ENCODE measurements at regions not wholly inside any gene's neighbourhood (a gene's known extent, or its start where the extent isn't known, plus 50 kb on each side); places are given as distances from the start of the nearest gene placed in this dataset.

DNA sequence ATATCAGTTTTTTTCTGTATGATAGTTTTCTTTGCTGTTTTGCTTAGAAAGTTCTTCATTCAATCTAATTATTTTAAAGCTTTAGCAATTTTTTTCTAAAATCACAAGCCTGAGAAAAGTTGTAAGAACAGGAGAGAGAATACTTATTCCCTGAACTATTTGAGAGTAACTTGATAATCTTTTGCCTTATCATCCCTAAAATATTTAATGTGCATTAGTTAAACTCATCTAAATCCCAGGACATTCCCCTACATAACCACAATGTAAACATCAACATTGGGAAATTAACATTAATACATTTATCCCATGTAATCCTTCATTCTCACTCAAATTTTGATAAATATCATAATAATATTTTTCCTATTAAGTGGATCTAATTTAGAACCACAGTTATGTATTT, 241.8 kb downstream of the CD109 start:
- in situ Hi-C loops (cut with HindIII; ENCODE audit: extremely low pct_ligation_motif_present, low pct_unique_long_range_greater_than_20kb) = no loop called here
- H3K9ac ChIP-seq (ENCODE audit: insufficient read depth, low read depth, low read length) = no peak overlapping the region
- no peak overlapping the region for H2AFZ ChIP-seq (ENCODE audit: low read length)
- no peak overlapping the region for H3K4me2 ChIP-seq (ENCODE audit: low read depth, low read length)
- H3K4me1 ChIP-seq (ENCODE audit: insufficient read depth, low read length) = no peaks in the 10 kb centered on the region
- ChIA-PET CTCF (ENCODE audit: low intra/inter-chr PET ratio, low total read pairs) (no interaction called here), POLR2A (no interaction called here)
- ATAC-seq (no peak), FAIRE-seq (no peak), DNase-seq (ENCODE audit: low spot score) (no peak)
- no peak overlapping the region for H3K4me3 ChIP-seq (replicated peaks in 1 of 3; ENCODE audit: insufficient read depth in 1 of 3, low read depth in 2 of 3, low read length in 3 of 3)
- H3K79me2 ChIP-seq (ENCODE audit: insufficient read depth, low read length) = no peaks in the 10 kb centered on the region
- no peaks in the 10 kb centered on the region for H3K36me3 ChIP-seq (replicated peaks in 1 of 2; ENCODE audit: control insufficient read depth in 1 of 2, insufficient read depth in 2 of 2, low read length in 2 of 2)
- TF ChIP-seq, protein P1, sequence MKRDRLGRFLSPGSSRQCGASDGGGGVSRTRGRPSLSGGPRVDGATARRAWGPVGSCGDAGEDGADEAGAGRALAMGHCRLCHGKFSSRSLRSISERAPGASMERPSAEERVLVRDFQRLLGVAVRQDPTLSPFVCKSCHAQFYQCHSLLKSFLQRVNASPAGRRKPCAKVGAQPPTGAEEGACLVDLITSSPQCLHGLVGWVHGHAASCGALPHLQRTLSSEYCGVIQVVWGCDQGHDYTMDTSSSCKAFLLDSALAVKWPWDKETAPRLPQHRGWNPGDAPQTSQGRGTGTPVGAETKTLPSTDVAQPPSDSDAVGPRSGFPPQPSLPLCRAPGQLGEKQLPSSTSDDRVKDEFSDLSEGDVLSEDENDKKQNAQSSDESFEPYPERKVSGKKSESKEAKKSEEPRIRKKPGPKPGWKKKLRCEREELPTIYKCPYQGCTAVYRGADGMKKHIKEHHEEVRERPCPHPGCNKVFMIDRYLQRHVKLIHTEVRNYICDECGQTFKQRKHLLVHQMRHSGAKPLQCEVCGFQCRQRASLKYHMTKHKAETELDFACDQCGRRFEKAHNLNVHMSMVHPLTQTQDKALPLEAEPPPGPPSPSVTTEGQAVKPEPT (CRISPR knock-in tag; IDR thresholded peaks at IDR 0.05; ENCODE audit: low read depth) = no peak
- TF ChIP-seq, protein P2, sequence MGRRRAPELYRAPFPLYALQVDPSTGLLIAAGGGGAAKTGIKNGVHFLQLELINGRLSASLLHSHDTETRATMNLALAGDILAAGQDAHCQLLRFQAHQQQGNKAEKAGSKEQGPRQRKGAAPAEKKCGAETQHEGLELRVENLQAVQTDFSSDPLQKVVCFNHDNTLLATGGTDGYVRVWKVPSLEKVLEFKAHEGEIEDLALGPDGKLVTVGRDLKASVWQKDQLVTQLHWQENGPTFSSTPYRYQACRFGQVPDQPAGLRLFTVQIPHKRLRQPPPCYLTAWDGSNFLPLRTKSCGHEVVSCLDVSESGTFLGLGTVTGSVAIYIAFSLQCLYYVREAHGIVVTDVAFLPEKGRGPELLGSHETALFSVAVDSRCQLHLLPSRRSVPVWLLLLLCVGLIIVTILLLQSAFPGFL (CRISPR knock-in tag; IDR thresholded peaks at IDR 0.05) = no peak
- H3K27ac ChIP-seq (ENCODE audit: extremely low read length, insufficient read depth, low read length) = no peak overlapping the region
- no peaks in the 10 kb centered on the region for H3K27me3 ChIP-seq (ENCODE audit: control insufficient read depth in 1 of 2, insufficient read depth in 2 of 2, low read length in 2 of 2)
- no peaks in the 10 kb centered on the region for H3K9me3 ChIP-seq (ENCODE audit: low read length)
- no peaks in the 10 kb centered on the region for H4K20me1 ChIP-seq (ENCODE audit: insufficient read depth, low read length)
- intact Hi-C loops (cut with micrococcal nuclease; ENCODE audit: unreplicated experiment) = no loop called here
- no TSS peak for BruUV-seq (replicated peaks)

DNA sequence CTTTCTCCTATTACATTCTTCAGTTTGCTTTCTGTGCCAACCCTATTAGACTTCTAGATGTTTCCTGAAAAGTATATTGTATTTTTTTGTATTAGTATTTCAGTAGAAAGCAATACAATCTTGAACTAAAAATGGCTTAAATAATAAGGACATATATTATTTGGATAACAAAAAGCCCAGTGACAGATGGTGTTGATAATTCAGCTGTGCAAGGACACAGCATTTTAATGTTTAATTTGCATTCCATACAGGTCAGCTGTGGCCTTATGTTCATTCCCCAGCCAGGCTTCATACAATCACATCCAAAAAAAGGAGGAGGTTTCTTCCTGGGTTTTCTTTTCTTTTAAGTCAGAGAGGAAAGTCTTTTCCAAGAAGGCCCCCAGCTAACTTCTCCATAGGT, 236.9 kb downstream of the CD109 start:
- FAIRE-seq = no peak
- POLR2A ChIA-PET = no interaction called here
- intact Hi-C loops (cut with micrococcal nuclease; ENCODE audit: unreplicated experiment) (no loop called here), in situ Hi-C loops (cut with HindIII; ENCODE audit: extremely low pct_ligation_motif_present, low pct_unique_long_range_greater_than_20kb) (no loop called here)
- Histone ChIP-seq H3K79me2 (ENCODE audit: insufficient read depth, low read length) (no peaks in the 10 kb centered on the region), H3K9ac (ENCODE audit: insufficient read depth, low read depth, low read length) (no peak overlapping the region), H3K4me3 (replicated peaks in 1 of 3; ENCODE audit: insufficient read depth in 1 of 3, low read depth in 2 of 3, low read length in 3 of 3) (no peak overlapping the region), H3K36me3 (replicated peaks in 1 of 2; ENCODE audit: control insufficient read depth in 1 of 2, insufficient read depth in 2 of 2, low read length in 2 of 2) (no peaks in the 10 kb centered on the region), H2AFZ (ENCODE audit: low read length) (no peak overlapping the region), H3K9me3 (ENCODE audit: low read length) (no peaks in the 10 kb centered on the region), H3K4me1 (ENCODE audit: insufficient read depth, low read length) (no peaks in the 10 kb centered on the region), H3K4me2 (ENCODE audit: low read depth, low read length) (no peak overlapping the region), H3K27me3 (ENCODE audit: control insufficient read depth in 1 of 2, insufficient read depth in 2 of 2, low read length in 2 of 2) (no peaks in the 10 kb centered on the region), H3K27ac (ENCODE audit: extremely low read length, insufficient read depth, low read length) (no peak overlapping the region), H4K20me1 (ENCODE audit: insufficient read depth, low read length) (no peaks in the 10 kb centered on the region)
- CTCF ChIA-PET (ENCODE audit: low intra/inter-chr PET ratio, low total read pairs) = no interaction called here
- no TSS peak for BruUV-seq (replicated peaks)
- DNase-seq (ENCODE audit: low spot score) = no peak
- no peak for ATAC-seq
- TF ChIP-seq XRCC5 (optimal IDR thresholded peaks at IDR 0.05; ENCODE audit: low read length) (no peak), KLF12 (CRISPR knock-in tag; IDR thresholded peaks at IDR 0.05; ENCODE audit: borderline replicate concordance) (no peak), KAT8 (CRISPR knock-in tag; IDR thresholded peaks at IDR 0.05) (no peak), RXRA (CRISPR knock-in tag; IDR thresholded peaks at IDR 0.05) (no peak), ZSCAN25 (CRISPR knock-in tag; IDR thresholded peaks at IDR 0.05) (no peak)
- TF ChIP-seq, protein P3, sequence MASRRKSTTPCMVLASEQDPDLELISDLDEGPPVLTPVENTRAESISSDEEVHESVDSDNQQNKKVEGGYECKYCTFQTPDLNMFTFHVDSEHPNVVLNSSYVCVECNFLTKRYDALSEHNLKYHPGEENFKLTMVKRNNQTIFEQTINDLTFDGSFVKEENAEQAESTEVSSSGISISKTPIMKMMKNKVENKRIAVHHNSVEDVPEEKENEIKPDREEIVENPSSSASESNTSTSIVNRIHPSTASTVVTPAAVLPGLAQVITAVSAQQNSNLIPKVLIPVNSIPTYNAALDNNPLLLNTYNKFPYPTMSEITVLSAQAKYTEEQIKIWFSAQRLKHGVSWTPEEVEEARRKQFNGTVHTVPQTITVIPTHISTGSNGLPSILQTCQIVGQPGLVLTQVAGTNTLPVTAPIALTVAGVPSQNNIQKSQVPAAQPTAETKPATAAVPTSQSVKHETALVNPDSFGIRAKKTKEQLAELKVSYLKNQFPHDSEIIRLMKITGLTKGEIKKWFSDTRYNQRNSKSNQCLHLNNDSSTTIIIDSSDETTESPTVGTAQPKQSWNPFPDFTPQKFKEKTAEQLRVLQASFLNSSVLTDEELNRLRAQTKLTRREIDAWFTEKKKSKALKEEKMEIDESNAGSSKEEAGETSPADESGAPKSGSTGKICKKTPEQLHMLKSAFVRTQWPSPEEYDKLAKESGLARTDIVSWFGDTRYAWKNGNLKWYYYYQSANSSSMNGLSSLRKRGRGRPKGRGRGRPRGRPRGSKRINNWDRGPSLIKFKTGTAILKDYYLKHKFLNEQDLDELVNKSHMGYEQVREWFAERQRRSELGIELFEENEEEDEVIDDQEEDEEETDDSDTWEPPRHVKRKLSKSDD (CRISPR knock-in tag; IDR thresholded peaks at IDR 0.05; ENCODE audit: low read depth) = no peak
- TF ChIP-seq, protein P4, sequence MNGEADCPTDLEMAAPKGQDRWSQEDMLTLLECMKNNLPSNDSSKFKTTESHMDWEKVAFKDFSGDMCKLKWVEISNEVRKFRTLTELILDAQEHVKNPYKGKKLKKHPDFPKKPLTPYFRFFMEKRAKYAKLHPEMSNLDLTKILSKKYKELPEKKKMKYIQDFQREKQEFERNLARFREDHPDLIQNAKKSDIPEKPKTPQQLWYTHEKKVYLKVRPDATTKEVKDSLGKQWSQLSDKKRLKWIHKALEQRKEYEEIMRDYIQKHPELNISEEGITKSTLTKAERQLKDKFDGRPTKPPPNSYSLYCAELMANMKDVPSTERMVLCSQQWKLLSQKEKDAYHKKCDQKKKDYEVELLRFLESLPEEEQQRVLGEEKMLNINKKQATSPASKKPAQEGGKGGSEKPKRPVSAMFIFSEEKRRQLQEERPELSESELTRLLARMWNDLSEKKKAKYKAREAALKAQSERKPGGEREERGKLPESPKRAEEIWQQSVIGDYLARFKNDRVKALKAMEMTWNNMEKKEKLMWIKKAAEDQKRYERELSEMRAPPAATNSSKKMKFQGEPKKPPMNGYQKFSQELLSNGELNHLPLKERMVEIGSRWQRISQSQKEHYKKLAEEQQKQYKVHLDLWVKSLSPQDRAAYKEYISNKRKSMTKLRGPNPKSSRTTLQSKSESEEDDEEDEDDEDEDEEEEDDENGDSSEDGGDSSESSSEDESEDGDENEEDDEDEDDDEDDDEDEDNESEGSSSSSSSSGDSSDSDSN (CRISPR knock-in tag; IDR thresholded peaks at IDR 0.05) = no peak
- TF ChIP-seq, protein P5, sequence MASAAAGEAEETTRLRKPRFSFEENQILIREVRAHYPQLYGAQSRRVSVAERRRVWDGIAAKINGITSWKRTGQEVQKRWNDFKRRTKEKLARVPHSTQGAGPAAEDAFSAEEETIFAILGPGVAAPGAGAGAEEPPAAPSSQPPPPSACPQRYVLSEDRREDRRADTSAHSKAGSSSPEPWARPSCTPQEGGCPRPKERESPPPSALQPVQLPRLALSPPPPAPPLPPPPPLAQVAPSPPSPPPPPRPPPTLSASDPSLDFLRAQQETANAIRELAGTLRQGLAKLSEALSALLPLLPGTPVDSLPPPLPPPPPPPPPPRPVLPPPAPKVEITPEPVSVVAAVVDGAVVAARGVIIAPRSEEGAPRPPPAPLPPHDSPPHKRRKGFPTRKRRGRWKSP (CRISPR knock-in tag; IDR thresholded peaks at IDR 0.05) = no peak

Data from HepG2 (cell line).